SW 1271 (cell line): ENCODE measurements at regions not wholly inside any gene's neighbourhood (a gene's known extent, or its start where the extent isn't known, plus 50 kb on each side); places are given as distances from the start of the nearest gene placed in this dataset.
"Not testable (repeated sequence)": the region's sequence is repeated elsewhere in the genome, so short reads cannot be mapped to it uniquely, and the experiment has no call there.

Experiments used
- DNase-seq, 2 experiments: peaks; one replicate each; lab custom pipeline; 2025; lab: John Stamatoyannopoulos, UW

GRCh38 chr12:124381456-124382296, 86.8 kb downstream of the RFLNA start:
- peak in 1 of 2 experiments; percentile 65 for DNase-seq

GRCh38 chr12:124380796-124381455, 86.0 kb downstream of the RFLNA start:
- no peak for DNase-seq

GRCh38 chr12:124379938-124380754, 85.3 kb downstream of the RFLNA start:
- DNase-seq, result peak in 1 of 2 experiments; percentile 32

GRCh38 chr12:124379379-124379937, 84.6 kb downstream of the RFLNA start:
- no peak for DNase-seq

- DNase-seq, result no peak
These were observed 84.0 kb downstream of the RFLNA start for GRCh38 chr12:124378926-124379325.

- no peak for DNase-seq
These were observed 83.2 kb downstream of the RFLNA start for GRCh38 chr12:124377981-124378509.

GRCh38 chr12:124376435-124376834, 81.5 kb downstream of the RFLNA start:
- DNase-seq, result no peak

- DNase-seq, result no peak
These were observed 80.9 kb downstream of the RFLNA start for GRCh38 chr12:124375789-124376175.

GRCh38 chr12:124375141-124375788, 80.4 kb downstream of the RFLNA start:
- no peak for DNase-seq

GRCh38 chr12:124374567-124374966, 79.7 kb downstream of the RFLNA start:
- DNase-seq, result no peak

- DNase-seq, result no peak
These were observed 79.3 kb downstream of the RFLNA start for GRCh38 chr12:124374147-124374546.

- DNase-seq, result not testable (repeated sequence)
These were observed 78.8 kb downstream of the RFLNA start for GRCh38 chr12:124373701-124374100.

GRCh38 chr12:124372831-124373230, 77.9 kb downstream of the RFLNA start:
- DNase-seq, result no peak

- DNase-seq, result no peak
These were observed 77.2 kb downstream of the RFLNA start for GRCh38 chr12:124371970-124372555.

GRCh38 chr12:124371366-124371765, 76.5 kb downstream of the RFLNA start:
- DNase-seq, result no peak

GRCh38 chr12:124370851-124371250, 76.0 kb downstream of the RFLNA start:
- DNase-seq, result no peak

GRCh38 chr12:124370384-124370783, 75.5 kb downstream of the RFLNA start:
- no peak for DNase-seq

- no peak for DNase-seq
These were observed 75.0 kb downstream of the RFLNA start for GRCh38 chr12:124369827-124370378.

- DNase-seq, result no peak
These were observed 74.3 kb downstream of the RFLNA start for GRCh38 chr12:124369055-124369826.
